K562 (cell line): ENCODE measurements at regions not wholly inside any gene's neighbourhood (a gene's known extent, or its start where the extent isn't known, plus 50 kb on each side); places are given as distances from the start of the nearest gene placed in this dataset.

Experiments
- ATAC-seq: fragments of 200-7000 bp; cut with Tn5 transposase; 3 replicates; pipeline ENCODE4 v1.9.1; 2020; ENCODE audit warnings: moderate library complexity
- BruUV-seq: library from RNA; stranded (reverse); fragments of 400-500 nt; replicated peaks from 2 replicates; lab custom pipeline; 2021; lab: Mats Ljungman, UMichigan
- CTCF ChIA-PET: fragments of 300-600 bp; formaldehyde crosslinking; extraction: SDS; loops from one replicate; lab custom pipeline; 2021; ENCODE audit warnings: low intra/inter-chr PET ratio; lab: Yijun Ruan, JAX
- POLR2A ChIA-PET: fragments of 300-600, 350-650 bp; sonication (Branson Sonifier 250); formaldehyde crosslinking; extraction: SDS; loops from one replicate; lab custom pipeline; 2021; ENCODE audit warnings: antibody characterized with exemption, inconsistent platforms; lab: Yijun Ruan, JAX
- DNase-seq, 4 experiments: peaks; one replicate each; pipeline versions ENCODE4 v3.0.0 to v3.0.0-alpha.2; 2011 to 2018; ENCODE audit warnings: low spot score in 3 of 4, mixed read lengths in 3 of 4; ENCODE audit errors: extremely low read depth in 1 of 4
- FAIRE-seq: peaks from 2 replicates; lab custom pipeline; 2011; peaks lifted over from hg19 to GRCh38; lab: Jason Lieb, UNC
- H2AFZ ChIP-seq: 2 replicates; pipeline ENCODE4 v1.6.0; 2011; ENCODE audit warnings: low read depth, low read length, control low read depth, inconsistent platforms
- H3K27ac ChIP-seq: fragments of 200-600 bp; 3 replicates; pipeline ENCODE4 v1.8.0; 2011; ENCODE audit warnings: low read depth, mild to moderate bottlenecking, control low read depth, inconsistent platforms, low read length, moderate library complexity, mixed read lengths; ENCODE audit errors: extremely low read depth
- H3K27me3 ChIP-seq, 2 experiments: fragments of 300-600 bp in 1 of 2; 2 replicates in 1 of 2; 3 replicates in 1 of 2; pipeline versions ENCODE4 v1.6.0 to v1.8.0; 2011; ENCODE audit warnings: inconsistent platforms in 2 of 2, low read length in 2 of 2, mild to moderate bottlenecking in 1 of 2, mixed read lengths in 1 of 2, moderate library complexity in 1 of 2; ENCODE audit not compliant: control insufficient read depth in 2 of 2, insufficient read depth in 2 of 2
- H3K36me3 ChIP-seq: fragments of 300-600 bp; 3 replicates; pipeline ENCODE4 v1.8.0; 2011; ENCODE audit warnings: mild to moderate bottlenecking, low read length, inconsistent platforms; ENCODE audit not compliant: control insufficient read depth, insufficient read depth
- H3K4me1 ChIP-seq, 2 experiments: fragments of 200-600 bp in 1 of 2; replicated peaks in 1 of 2; 2 replicates in 1 of 2; 3 replicates in 1 of 2; pipeline versions ENCODE4 v1.5.1 to v1.8.0; 2011; ENCODE audit warnings: inconsistent platforms in 2 of 2, low read length in 2 of 2, mild to moderate bottlenecking in 1 of 2, mixed read lengths in 1 of 2, moderate library complexity in 1 of 2; ENCODE audit not compliant: control insufficient read depth in 2 of 2, insufficient read depth in 2 of 2
- H3K4me2 ChIP-seq: 2 replicates; pipeline ENCODE4 v1.6.1; 2011; ENCODE audit warnings: low read length, control low read depth, inconsistent platforms, mixed read lengths; ENCODE audit not compliant: insufficient read depth
- H3K4me3 ChIP-seq: fragments of 200-600 bp; sonication (generic), shearing (Covaris generic); 2 replicates; pipeline ENCODE4 v1.5.1; 2016; ENCODE audit warnings: control low read depth, inconsistent platforms
- H3K79me2 ChIP-seq: fragments of 200-600 bp; 3 replicates; pipeline ENCODE4 v1.8.0; 2011; ENCODE audit warnings: low read length, inconsistent platforms; ENCODE audit not compliant: control insufficient read depth, insufficient read depth
- H3K9ac ChIP-seq, 2 experiments: 2 replicates each; pipeline versions ENCODE4 v1.6.0 to v1.6.1; 2011; ENCODE audit warnings: low read depth in 2 of 2, low read length in 2 of 2, control low read depth in 1 of 2, inconsistent platforms in 1 of 2, mild to moderate bottlenecking in 1 of 2, mixed read lengths in 1 of 2; ENCODE audit not compliant: insufficient read depth in 1 of 2
- H3K9me1 ChIP-seq: one replicate; pipeline ENCODE4 v1.6.0; 2011; ENCODE audit warnings: inconsistent platforms, mild to moderate bottlenecking, low read length, moderate library complexity; ENCODE audit not compliant: control insufficient read depth, insufficient read depth
- H3K9me3 ChIP-seq: replicated peaks from 2 replicates; pipeline ENCODE4 v1.5.1; 2011; ENCODE audit warnings: low read depth, low read length, inconsistent platforms; ENCODE audit not compliant: control insufficient read depth, insufficient read depth
- H4K20me1 ChIP-seq: replicated peaks from 2 replicates; pipeline ENCODE4 v1.6.1; 2011; ENCODE audit warnings: low read length, inconsistent platforms, mixed read lengths; ENCODE audit not compliant: control insufficient read depth, insufficient read depth
- FOXP4 ChIP-seq: sonication (generic); formaldehyde crosslinking; IDR thresholded peaks from 2 replicates; pipeline ENCODE4 v1.8.0; 2022; ENCODE audit warnings: mild to moderate bottlenecking, missing genetic modification reagents, borderline replicate concordance
- KLF10 ChIP-seq: fragments of 250-450 bp; sonication (Bioruptor Pico); IDR thresholded peaks from 2 replicates; pipeline ENCODE4 v1.6.1; 2021; ENCODE audit warnings: matching md5 sums
- MAFG ChIP-seq: fragments of 450-650 bp; conservative IDR thresholded peaks from 2 replicates; pipeline ENCODE4 v1.6.1; 2016; ENCODE audit warnings: missing genetic modification characterization, missing compliant biosample characterization
- POLR3A ChIP-seq: IDR thresholded peaks from 2 replicates; pipeline ENCODE4 v1.6.1; 2011; ENCODE audit warnings: borderline replicate concordance, mild to moderate bottlenecking, moderate library complexity; ENCODE audit not compliant: insufficient read length, insufficient read depth; ENCODE audit errors: extremely low read depth
- TARDBP ChIP-seq: fragments of 450-650 bp; IDR thresholded peaks from 2 replicates; pipeline ENCODE4 v1.6.1; 2016
- ZNF133 ChIP-seq: fragments of 250-450 bp; sonication (Bioruptor Pico); IDR thresholded peaks from 2 replicates; pipeline ENCODE4 v1.4.0; 2020; ENCODE audit warnings: mild to moderate bottlenecking
- ZSCAN32 ChIP-seq: fragments of 450-650 bp; formaldehyde crosslinking; IDR thresholded peaks from 2 replicates; pipeline ENCODE4 v1.4.0; 2020; ENCODE audit warnings: mild to moderate bottlenecking, moderate library complexity
- WGBS: fragments of 100-300 bp; shearing (Covaris generic); methylation state at CpG from one replicate; pipeline ENCODE4 v1.1.6; 2016; ENCODE audit warnings: low coverage, mixed read lengths; ENCODE audit not compliant: insufficient coverage; ENCODE audit errors: missing lambda C conversion rate; 5-methylcytosine and 5-hydroxymethylcytosine counted together
- in situ Hi-C: fragments of 300-500 bp; cut with MboI; formaldehyde crosslinking; loops from 4 replicates; pipeline ENCODE4 v1.15.0; 2018; ENCODE audit warnings: inconsistent platforms, mixed read lengths
- intact Hi-C: fragments of 100-400 bp; cut with micrococcal nuclease; formaldehyde crosslinking; loops from 2 replicates; pipeline ENCODE4 v1.14.2; 2022

- Histone ChIP-seq H3K9me3 (no peaks in the 10 kb centered on the region), H2AFZ (no peak overlapping the region), H3K27ac (no peak overlapping the region), H3K9me1 (no peaks in the 10 kb centered on the region), H3K27me3 (peaks cover 0 to 3% of the 10 kb centered on the region in 2 experiments; a peak in 1 of 5 replicates), H3K4me1 (no peaks in the 10 kb centered on the region), H3K4me2 (no peak overlapping the region)
- CTCF ChIA-PET = no interaction called here
- in situ Hi-C loops = no loop called here
- TF ChIP-seq TARDBP (no peak), MAFG (tag) (no peak), FOXP4 (CRISPR knock-in tag) (no peak), ZSCAN32 (CRISPR knock-in tag) (no peak), POLR3A (no peak), KLF10 (CRISPR knock-in tag) (no peak), ZNF133 (CRISPR knock-in tag) (no peak)
- TF ChIP-seq, all 486 proteins: peak for 0
- FAIRE-seq = no peak
- no peak for DNase-seq
- H3K9ac ChIP-seq = no peak overlapping the region
- H3K36me3 ChIP-seq = no peaks in the 10 kb centered on the region
- BruUV-seq = no TSS peak
- intact Hi-C loops = no loop called here
- POLR2A ChIA-PET = interaction anchor here (0.6 kb wide), 1 partner anchor 193 kb away, joined by 3 read pairs; no protein-coding TSS in a partner anchor
- H3K4me3 ChIP-seq = no peak overlapping the region
- H3K79me2 ChIP-seq = no peaks in the 10 kb centered on the region
- no peak for ATAC-seq
- no peaks in the 10 kb centered on the region; the same call in 1 of the 2 replicates for H4K20me1 ChIP-seq
- 0% methylated on average over 3 of the region's 3 CpGs for WGBS
These were observed 300.1 kb downstream of the MYCN start for GRCh38 chr2:16240402-16240801.
